ENCODE measurements at regions not wholly inside any gene's neighbourhood (a gene's known extent, or its start where the extent isn't known, plus 50 kb on each side); places are given as distances from the start of the nearest gene placed in this dataset.

DNA sequence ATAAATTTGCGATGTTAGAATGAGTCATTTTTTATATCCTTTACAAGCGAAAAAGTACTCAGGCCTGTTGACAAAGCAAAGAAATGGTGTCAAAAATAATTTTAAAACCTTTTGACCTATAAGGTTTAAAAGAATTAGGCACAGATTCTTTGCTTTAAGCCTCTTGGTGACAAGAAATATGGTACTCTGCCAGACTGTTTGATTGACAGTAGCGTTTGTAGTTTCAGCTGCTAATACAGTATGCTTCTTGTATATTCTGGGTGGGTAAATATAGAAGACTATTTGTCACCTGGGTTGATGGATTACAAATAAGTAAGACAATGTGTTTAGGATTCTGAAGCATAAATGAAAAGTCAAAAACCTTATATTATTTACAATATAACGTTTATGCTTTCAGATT, 193.1 kb upstream of the PITX2 start:
- TF ChIP-seq, protein P1, sequence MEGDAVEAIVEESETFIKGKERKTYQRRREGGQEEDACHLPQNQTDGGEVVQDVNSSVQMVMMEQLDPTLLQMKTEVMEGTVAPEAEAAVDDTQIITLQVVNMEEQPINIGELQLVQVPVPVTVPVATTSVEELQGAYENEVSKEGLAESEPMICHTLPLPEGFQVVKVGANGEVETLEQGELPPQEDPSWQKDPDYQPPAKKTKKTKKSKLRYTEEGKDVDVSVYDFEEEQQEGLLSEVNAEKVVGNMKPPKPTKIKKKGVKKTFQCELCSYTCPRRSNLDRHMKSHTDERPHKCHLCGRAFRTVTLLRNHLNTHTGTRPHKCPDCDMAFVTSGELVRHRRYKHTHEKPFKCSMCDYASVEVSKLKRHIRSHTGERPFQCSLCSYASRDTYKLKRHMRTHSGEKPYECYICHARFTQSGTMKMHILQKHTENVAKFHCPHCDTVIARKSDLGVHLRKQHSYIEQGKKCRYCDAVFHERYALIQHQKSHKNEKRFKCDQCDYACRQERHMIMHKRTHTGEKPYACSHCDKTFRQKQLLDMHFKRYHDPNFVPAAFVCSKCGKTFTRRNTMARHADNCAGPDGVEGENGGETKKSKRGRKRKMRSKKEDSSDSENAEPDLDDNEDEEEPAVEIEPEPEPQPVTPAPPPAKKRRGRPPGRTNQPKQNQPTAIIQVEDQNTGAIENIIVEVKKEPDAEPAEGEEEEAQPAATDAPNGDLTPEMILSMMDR (IDR thresholded peaks at IDR 0.05; ENCODE audit: insufficient read depth, low read length, poor library complexity, severe bottlenecking) = no peak
- no peak for TF ChIP-seq EZH2phosphoT487 (conservative IDR thresholded peaks at IDR 0.05; ENCODE audit: low read length)
